NT2/D1 (cell line): ENCODE measurements at regions not wholly inside any gene's neighbourhood (a gene's known extent, or its start where the extent isn't known, plus 50 kb on each side); places are given as distances from the start of the nearest gene placed in this dataset.
"Not testable (repeated sequence)": the region's sequence is repeated elsewhere in the genome, so short reads cannot be mapped to it uniquely, and the experiment has no call there.

Experiments
- DNase-seq: peaks from one replicate; pipeline ENCODE4 v3.0.0-alpha.2; 2011; ENCODE audit warnings: low read depth, low spot score
- H3K27me3 ChIP-seq: 2 replicates; pipeline ENCODE4 v1.6.0; 2011; ENCODE audit warnings: mild to moderate bottlenecking; ENCODE audit not compliant: insufficient read length, insufficient read depth
- H3K36me3 ChIP-seq: 2 replicates; pipeline ENCODE4 v1.6.1; 2011; ENCODE audit warnings: mild to moderate bottlenecking, low read length, mixed read lengths; ENCODE audit not compliant: insufficient read depth, insufficient read length
- H3K4me1 ChIP-seq: 2 replicates; pipeline ENCODE4 v1.5.1; 2011; ENCODE audit not compliant: insufficient read depth, insufficient read length
- H3K4me3 ChIP-seq: 2 replicates; pipeline ENCODE4 v1.5.1; 2011; ENCODE audit warnings: low read depth; ENCODE audit not compliant: insufficient read length
- H3K9ac ChIP-seq: 2 replicates; pipeline ENCODE4 v1.6.0; 2011; ENCODE audit warnings: low read depth; ENCODE audit not compliant: insufficient read length
- H3K9me3 ChIP-seq: 2 replicates; pipeline ENCODE4 v1.5.1; 2011; ENCODE audit warnings: mild to moderate bottlenecking, low read length; ENCODE audit not compliant: insufficient read depth
- SUZ12 ChIP-seq: IDR thresholded peaks from 2 replicates; pipeline ENCODE4 v1.6.1; 2011; ENCODE audit not compliant: insufficient read length, insufficient read depth; ENCODE audit errors: extremely low read depth
- YY1 ChIP-seq: IDR thresholded peaks from 2 replicates; pipeline ENCODE4 v1.6.1; 2011; ENCODE audit not compliant: insufficient read length, insufficient read depth
- ZNF274 ChIP-seq: IDR thresholded peaks from 2 replicates; pipeline ENCODE4 v1.6.1; 2011; ENCODE audit warnings: mild to moderate bottlenecking, low read depth, low read length

DNA sequence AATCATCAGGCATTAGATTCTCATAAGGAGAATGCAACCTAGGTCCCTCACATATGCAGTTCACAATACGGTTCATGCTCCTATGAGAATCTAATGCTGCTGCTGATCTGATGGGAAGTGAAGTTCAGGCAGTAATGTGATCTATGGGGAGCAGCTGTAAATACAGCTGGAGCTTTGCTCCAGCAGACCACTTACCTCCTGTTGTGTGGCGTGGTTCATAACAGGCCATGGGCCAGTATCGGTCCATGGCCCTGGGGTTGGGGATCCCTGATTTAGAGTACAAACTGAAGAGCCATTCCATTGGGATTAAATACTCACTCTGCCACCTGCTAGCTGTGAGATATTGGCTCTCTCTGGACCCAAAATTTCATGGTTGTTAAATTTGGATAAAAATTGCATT, 244.6 kb upstream of the POGK start:
- no peak overlapping the region for H3K9ac ChIP-seq
- H3K9me3 ChIP-seq = peaks cover 10% of the 10 kb centered on the region; the same call in 1 of the 2 replicates
- no peaks in the 10 kb centered on the region for H3K4me1 ChIP-seq
- TF ChIP-seq YY1 (no peak), ZNF274 (no peak), SUZ12 (no peak)
- no peak for DNase-seq
- H3K4me3 ChIP-seq = no peak overlapping the region
- H3K27me3 ChIP-seq = no peaks in the 10 kb centered on the region
- no peaks in the 10 kb centered on the region for H3K36me3 ChIP-seq

DNA sequence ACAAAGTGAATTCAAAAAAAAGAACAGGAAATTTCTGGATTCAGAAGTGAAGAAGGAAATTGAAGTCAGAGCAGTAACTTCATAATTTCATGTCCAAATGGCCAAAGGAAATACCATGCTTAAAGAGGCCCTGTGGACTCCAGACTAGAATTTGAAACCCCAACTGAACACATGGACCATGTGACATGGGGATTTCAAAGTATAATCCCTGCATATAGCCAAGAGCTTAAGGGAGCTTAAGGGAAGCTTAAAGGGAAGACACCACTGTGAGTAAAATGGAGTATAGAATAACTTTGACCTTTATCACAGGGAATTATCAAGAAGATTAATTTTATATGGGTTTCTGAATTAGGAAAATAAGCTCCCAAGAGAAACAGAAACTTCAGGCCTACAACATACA, 241.8 kb upstream of the POGK start:
- H3K9me3 ChIP-seq = peaks cover 10% of the 10 kb centered on the region; the same call in 1 of the 2 replicates
- no peaks in the 10 kb centered on the region for H3K27me3 ChIP-seq
- H3K36me3 ChIP-seq = no peaks in the 10 kb centered on the region
- TF ChIP-seq YY1 = no peak
- no peak for TF ChIP-seq ZNF274
- no peak for TF ChIP-seq SUZ12
- H3K4me3 ChIP-seq = no peak overlapping the region
- no peak overlapping the region for H3K9ac ChIP-seq
- no peak for DNase-seq
- H3K4me1 ChIP-seq = no peaks in the 10 kb centered on the region

DNA sequence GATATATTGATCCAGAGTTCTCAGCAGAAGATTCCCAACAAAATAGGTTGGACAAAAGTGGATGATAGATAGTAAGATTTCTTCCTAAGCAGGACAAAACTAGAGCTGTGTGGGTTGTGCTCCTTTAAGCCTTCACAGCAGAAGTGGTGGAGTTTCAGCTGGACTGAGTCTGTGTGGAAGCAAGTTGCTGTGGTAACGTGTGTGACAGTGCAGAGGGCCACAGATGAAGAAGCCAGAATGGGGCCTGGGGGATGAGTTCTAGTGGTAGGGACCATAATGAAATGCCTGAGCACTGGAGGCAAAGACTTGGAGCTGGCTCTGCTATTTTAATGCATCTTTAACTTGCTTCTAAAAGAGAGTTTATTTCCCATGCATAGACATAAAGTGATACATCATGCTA, 238.7 kb upstream of the POGK start:
- H3K9ac ChIP-seq = no peak overlapping the region
- no peaks in the 10 kb centered on the region for H3K36me3 ChIP-seq
- TF ChIP-seq ZNF274 (no peak), SUZ12 (no peak), YY1 (no peak)
- H3K4me1 ChIP-seq = no peaks in the 10 kb centered on the region
- H3K9me3 ChIP-seq = peaks cover 10% of the 10 kb centered on the region; the same call in 1 of the 2 replicates
- no peak overlapping the region for H3K4me3 ChIP-seq
- DNase-seq = no peak
- no peaks in the 10 kb centered on the region for H3K27me3 ChIP-seq

DNA sequence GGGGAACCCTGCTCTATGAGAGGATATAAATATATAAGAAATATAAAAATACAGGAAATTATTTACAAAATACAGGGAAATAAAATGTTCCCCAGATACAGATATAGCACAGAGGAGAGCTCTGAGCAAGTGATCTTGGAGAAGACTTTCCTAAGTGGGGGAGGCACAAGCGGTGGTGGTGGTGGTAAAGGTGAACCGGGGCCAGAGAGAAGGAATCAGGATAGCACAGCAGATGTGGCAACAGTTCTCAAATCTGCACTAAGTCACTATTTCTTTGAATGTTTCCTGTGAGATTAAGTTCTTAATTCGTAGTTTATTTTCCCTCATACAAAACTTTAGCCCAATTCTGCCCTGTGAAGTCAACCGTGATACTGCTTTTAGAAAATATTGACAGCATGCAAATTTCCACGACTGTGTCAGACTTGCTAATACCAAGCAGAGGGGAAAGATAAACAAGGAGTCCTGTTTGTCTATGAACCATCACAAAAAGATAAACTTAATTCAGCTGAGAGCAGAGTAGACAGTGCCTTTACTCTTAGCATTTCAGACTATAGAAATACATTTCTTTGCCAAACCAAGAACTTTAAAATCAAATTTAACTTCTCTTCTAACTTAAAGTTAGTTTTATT, 237.5 kb upstream of the POGK start:
- Histone ChIP-seq H3K36me3 (no peaks in the 10 kb centered on the region), H3K9me3 (peaks cover 10% of the 10 kb centered on the region; the same call in 1 of the 2 replicates), H3K4me3 (no peak overlapping the region), H3K9ac (no peak overlapping the region), H3K27me3 (no peaks in the 10 kb centered on the region), H3K4me1 (no peaks in the 10 kb centered on the region)
- TF ChIP-seq YY1 (no peak), SUZ12 (no peak), ZNF274 (no peak)
- DNase-seq = no peak

DNA sequence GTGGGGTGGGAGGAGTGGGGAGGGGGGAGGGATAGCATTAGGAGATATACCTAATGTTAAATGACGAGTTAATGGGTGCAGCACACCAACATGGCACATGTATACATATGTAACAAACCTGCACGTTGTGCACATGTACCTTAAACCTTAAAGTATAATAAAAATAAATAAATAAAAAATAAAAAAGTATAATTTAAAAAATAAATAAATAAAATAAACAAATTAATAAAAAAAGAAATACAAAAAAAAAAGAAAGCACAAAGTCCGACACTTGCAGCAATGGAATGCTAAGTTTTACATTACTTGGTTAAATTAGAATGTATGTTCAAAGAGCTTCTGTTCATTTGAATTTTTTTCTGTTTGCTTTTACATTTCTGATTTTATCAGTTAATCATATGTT, 236.5 kb upstream of the POGK start:
- H3K9ac ChIP-seq = not testable (repeated sequence)

DNA sequence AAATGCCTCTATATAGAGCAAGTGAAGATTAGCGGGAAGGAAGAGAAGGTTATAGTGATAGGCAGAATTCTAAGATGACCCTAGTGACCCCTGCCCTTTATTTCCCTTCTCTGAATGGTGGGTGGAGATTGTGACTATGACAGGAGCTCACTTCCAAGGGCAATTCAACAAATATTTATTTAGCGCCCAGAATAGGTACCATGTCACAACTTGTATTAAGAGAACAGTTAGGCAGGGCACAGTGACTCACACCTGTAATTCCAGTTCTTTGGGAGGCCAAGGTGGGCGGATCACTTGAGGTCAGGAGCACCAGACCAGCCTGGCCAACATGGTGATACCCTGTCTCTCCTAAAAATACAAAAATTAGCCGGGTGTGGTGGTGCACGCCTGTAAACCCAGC, 236.0 kb upstream of the POGK start:
- Histone ChIP-seq H3K36me3 (no peaks in the 10 kb centered on the region), H3K9me3 (peaks cover 10% of the 10 kb centered on the region; the same call in 1 of the 2 replicates), H3K27me3 (no peaks in the 10 kb centered on the region), H3K4me3 (no peak overlapping the region), H3K9ac (no peak overlapping the region), H3K4me1 (no peaks in the 10 kb centered on the region)
- TF ChIP-seq YY1 (no peak), SUZ12 (no peak), ZNF274 (no peak)
- DNase-seq = no peak

More for the DNA sequence above, 236.5 kb upstream of the POGK start:
- H3K4me1 ChIP-seq, H3K4me3 ChIP-seq, H3K27me3 ChIP-seq, DNase-seq, H3K36me3 ChIP-seq: not testable (repeated sequence)
- peaks cover 10% of the 10 kb centered on the region; the same call in 1 of the 2 replicates for H3K9me3 ChIP-seq

DNA sequence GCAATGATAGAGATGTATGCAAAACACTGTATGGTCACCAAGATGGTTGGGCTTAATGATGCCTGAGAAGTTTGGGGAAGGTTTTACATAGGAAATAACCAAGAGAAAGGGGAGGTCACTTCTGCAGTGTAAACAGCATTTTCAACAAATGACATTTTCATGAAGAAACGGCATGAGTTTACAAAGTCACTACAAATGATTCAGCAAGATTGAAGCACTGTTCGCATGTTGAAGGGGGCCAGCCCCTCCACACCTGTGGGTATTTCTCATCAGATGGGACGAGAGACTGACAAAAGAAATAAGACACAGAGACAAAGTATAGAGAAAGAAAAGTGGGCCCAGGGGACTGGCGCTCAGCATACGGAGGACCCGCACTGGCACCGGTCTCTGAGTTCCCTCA, 234.1 kb upstream of the POGK start:
- no peaks in the 10 kb centered on the region for H3K4me1 ChIP-seq
- TF ChIP-seq YY1 (no peak), SUZ12 (no peak), ZNF274 (no peak)
- H3K36me3 ChIP-seq = no peaks in the 10 kb centered on the region
- no peaks in the 10 kb centered on the region for H3K27me3 ChIP-seq
- H3K9ac ChIP-seq = no peak overlapping the region
- H3K9me3 ChIP-seq = no peaks in the 10 kb centered on the region
- no peak overlapping the region for H3K4me3 ChIP-seq
- DNase-seq = no peak

DNA sequence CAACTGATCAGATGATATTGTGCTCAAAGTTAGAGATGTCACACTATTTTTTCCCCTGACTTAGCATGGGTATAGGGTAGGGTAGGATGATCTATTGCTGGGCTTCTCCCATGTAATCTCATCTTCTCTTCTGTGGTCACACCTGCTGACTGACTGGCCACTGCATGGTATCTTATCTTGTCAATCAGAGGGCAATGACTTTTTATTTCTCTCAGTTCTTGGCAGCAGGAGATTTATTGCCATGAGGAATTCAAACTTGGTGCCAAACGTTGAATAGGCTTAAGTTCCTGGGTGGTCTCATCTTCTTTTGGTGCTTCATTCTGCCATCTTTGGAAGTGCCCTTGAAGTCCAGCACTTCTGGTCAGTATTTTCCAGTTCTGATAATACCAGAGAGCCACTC, 226.4 kb upstream of the POGK start:
- Histone ChIP-seq H3K4me1 (no peaks in the 10 kb centered on the region), H3K36me3 (no peaks in the 10 kb centered on the region), H3K9me3 (no peaks in the 10 kb centered on the region), H3K9ac (no peak overlapping the region), H3K4me3 (no peak overlapping the region), H3K27me3 (no peaks in the 10 kb centered on the region)
- TF ChIP-seq ZNF274 (no peak), SUZ12 (no peak), YY1 (no peak)
- no peak for DNase-seq
